ENCODE measurements at regions not wholly inside any gene's neighbourhood (a gene's known extent, or its start where the extent isn't known, plus 50 kb on each side); places are given as distances from the start of the nearest gene placed in this dataset.

DNA sequence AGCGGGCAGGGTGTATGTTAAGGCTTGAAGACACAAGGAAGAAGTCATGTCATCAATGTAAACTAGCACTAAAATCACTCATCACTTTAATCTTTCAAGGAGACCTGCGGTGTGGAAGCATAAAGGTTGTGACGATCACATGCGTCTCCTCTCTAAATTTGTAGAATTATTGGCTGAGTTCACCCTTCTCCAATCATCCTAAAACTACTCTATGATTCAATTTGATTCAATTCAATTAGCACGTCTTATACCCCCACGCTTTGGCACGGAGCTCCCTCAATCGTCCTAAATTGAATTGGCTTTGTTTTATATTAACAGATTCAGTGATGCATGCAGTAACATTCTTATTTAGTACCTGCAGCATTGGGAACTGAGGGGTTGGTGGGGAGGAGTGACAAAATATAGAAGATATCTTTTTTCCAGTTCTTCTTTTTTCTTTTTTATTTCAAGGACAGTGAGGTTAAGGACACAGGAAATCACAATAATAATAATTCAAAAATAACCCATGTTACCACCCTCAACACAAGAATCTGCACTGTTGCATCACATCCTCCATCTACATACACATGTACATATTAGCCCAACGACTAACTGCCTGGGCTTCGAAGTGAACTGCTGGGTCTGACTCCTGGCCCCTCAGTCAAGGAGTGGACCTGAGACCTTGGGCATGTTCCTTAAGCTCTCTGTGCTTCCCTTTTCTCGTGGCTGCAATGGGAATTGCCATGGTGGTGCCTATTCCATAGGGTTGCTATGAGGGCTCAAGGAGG lies 86.5 kb downstream of the LSM5 start:
- H3K36me3 ChIP-seq (ENCODE audit: control insufficient read depth, insufficient read depth, low read length) = no peaks in the 10 kb centered on the region
- H3K4me3 ChIP-seq (ENCODE audit: low read depth, low read length) = no peak overlapping the region
- ATAC-seq (ENCODE audit: low read depth in 2 of 2) (no peak), DNase-seq (no peak)
- no peaks in the 10 kb centered on the region for H3K36me3 Mint-ChIP-seq
- H3K27ac Mint-ChIP-seq = no peak overlapping the region
- no peaks in the 10 kb centered on the region for H3K4me1 Mint-ChIP-seq
- H3K27ac ChIP-seq (ENCODE audit: insufficient read depth, low read length, poor library complexity, severe bottlenecking) = no peak overlapping the region
- no peaks in the 10 kb centered on the region for H3K4me1 ChIP-seq (ENCODE audit: control insufficient read depth, insufficient read depth, low read length, poor library complexity, severe bottlenecking)
- H3K27me3 Mint-ChIP-seq = peaks cover 4% of the 10 kb centered on the region
- H3K9me3 Mint-ChIP-seq = peaks cover 0 to 2% (median 0%) of the 10 kb centered on the region in 7 donors
- no peak overlapping the region for H3K4me3 Mint-ChIP-seq
- H3K27me3 ChIP-seq (ENCODE audit: control insufficient read depth, insufficient read depth, low read length) = no peaks in the 10 kb centered on the region
- no peaks in the 10 kb centered on the region for H3K9me3 ChIP-seq (ENCODE audit: control insufficient read depth in 2 of 2, low read length in 2 of 2)

DNA sequence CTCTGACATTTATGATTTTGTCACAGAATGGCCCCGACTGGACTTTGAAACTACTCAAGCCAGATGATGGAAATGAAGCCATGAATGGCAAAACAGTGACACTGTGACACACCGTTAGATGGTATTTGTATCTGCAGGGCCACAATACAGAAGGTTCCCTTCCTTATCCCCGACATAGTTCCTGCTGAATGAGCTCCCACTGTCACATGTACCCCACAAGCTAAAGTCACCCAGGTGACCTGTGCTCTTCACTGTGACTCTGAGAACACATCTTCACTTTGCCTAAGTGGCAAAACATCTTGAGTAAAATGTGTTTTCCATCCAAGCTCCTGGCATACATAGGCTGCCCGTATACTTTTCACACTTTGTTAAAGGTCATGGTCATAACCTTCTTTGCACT lies 89.5 kb downstream of the LSM5 start:
- no peak for ATAC-seq (ENCODE audit: low read depth in 2 of 2)
- H3K27ac Mint-ChIP-seq = no peak overlapping the region
- no peaks in the 10 kb centered on the region for H3K36me3 ChIP-seq (ENCODE audit: control insufficient read depth, insufficient read depth, low read length)

DNA sequence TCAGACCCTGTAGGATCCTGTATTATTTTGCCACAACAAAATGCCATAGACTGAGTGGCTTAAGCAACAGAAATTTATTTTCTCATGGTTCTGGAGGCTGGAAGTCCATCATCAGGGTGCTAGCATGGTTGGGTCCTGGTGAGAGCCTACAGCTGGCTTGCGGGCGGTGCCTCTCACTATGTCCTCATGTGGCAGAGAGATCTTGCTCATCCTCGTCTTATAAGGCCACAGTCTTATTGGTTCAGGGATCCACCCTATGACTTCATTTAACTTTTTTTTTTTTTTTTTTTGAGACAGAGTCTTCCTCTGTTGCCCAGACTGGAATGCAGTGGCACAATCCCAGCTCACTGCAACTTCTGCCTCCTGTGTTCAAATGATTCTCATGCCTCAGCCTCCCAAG lies 90.9 kb downstream of the LSM5 start:
- Mint-ChIP-seq H3K36me3 (no peaks in the 10 kb centered on the region), H3K4me1 (no peaks in the 10 kb centered on the region), H3K4me3 (no peak overlapping the region), H3K27ac (no peak overlapping the region), H3K27me3 (peaks cover 8% of the 10 kb centered on the region), H3K9me3 (peaks cover 0 to 4% (median 0%) of the 10 kb centered on the region in 7 donors)
- no peak overlapping the region for H3K27ac ChIP-seq (ENCODE audit: insufficient read depth, low read length, poor library complexity, severe bottlenecking)
- H3K4me3 ChIP-seq (ENCODE audit: low read depth, low read length) = no peak overlapping the region
- H3K36me3 ChIP-seq (ENCODE audit: control insufficient read depth, insufficient read depth, low read length) = no peaks in the 10 kb centered on the region
- no peaks in the 10 kb centered on the region for H3K27me3 ChIP-seq (ENCODE audit: control insufficient read depth, insufficient read depth, low read length)
- H3K4me1 ChIP-seq (ENCODE audit: control insufficient read depth, insufficient read depth, low read length, poor library complexity, severe bottlenecking) = no peaks in the 10 kb centered on the region
- DNase-seq = no peak
- ATAC-seq (ENCODE audit: low read depth in 2 of 2) = no peak
- no peaks in the 10 kb centered on the region for H3K9me3 ChIP-seq (ENCODE audit: control insufficient read depth in 2 of 2, low read length in 2 of 2)

More for the DNA sequence above, 89.5 kb downstream of the LSM5 start:
- Histone ChIP-seq H3K9me3 (ENCODE audit: control insufficient read depth in 2 of 2, low read length in 2 of 2) (no peaks in the 10 kb centered on the region), H3K4me3 (ENCODE audit: low read depth, low read length) (no peak overlapping the region), H3K27me3 (ENCODE audit: control insufficient read depth, insufficient read depth, low read length) (no peaks in the 10 kb centered on the region), H3K4me1 (ENCODE audit: control insufficient read depth, insufficient read depth, low read length, poor library complexity, severe bottlenecking) (no peaks in the 10 kb centered on the region), H3K27ac (ENCODE audit: insufficient read depth, low read length, poor library complexity, severe bottlenecking) (no peak overlapping the region)
- Mint-ChIP-seq H3K9me3 (peaks cover 0 to 2% (median 0%) of the 10 kb centered on the region in 7 donors), H3K4me3 (no peak overlapping the region), H3K36me3 (no peaks in the 10 kb centered on the region), H3K4me1 (no peaks in the 10 kb centered on the region), H3K27me3 (peaks cover 4% of the 10 kb centered on the region)
- DNase-seq = no peak

DNA sequence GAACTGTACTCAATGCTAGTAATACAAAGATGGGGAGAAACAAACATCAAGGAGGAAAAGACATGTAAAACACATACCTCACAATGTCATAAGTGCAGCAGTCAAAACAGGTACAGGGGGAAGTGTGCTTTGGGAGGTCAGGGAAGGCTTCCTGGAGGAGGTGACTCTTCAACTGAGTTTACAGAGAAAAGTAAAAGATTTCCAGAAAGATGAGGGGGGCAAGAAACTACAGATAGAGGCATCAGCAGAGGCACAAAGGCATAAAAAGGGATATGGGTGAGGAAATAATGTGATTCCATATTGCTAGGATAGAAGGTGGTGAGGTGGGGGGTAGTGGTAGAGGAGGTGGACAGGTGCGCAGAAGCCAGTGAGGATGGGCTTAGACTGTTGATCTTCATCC lies 95.0 kb downstream of the LSM5 start:
- Mint-ChIP-seq H3K4me1 (no peaks in the 10 kb centered on the region), H3K27me3 (peaks cover 4% of the 10 kb centered on the region), H3K9me3 (peaks cover 0 to 7% (median 0%) of the 10 kb centered on the region in 7 donors), H3K36me3 (no peaks in the 10 kb centered on the region), H3K27ac (no peak overlapping the region), H3K4me3 (no peak overlapping the region)
- Histone ChIP-seq H3K27ac (ENCODE audit: insufficient read depth, low read length, poor library complexity, severe bottlenecking) (no peak overlapping the region), H3K27me3 (ENCODE audit: control insufficient read depth, insufficient read depth, low read length) (no peaks in the 10 kb centered on the region), H3K4me3 (ENCODE audit: low read depth, low read length) (no peak overlapping the region), H3K4me1 (ENCODE audit: control insufficient read depth, insufficient read depth, low read length, poor library complexity, severe bottlenecking) (no peaks in the 10 kb centered on the region), H3K9me3 (ENCODE audit: control insufficient read depth in 2 of 2, low read length in 2 of 2) (no peaks in the 10 kb centered on the region), H3K36me3 (ENCODE audit: control insufficient read depth, insufficient read depth, low read length) (no peaks in the 10 kb centered on the region)
- no peak for DNase-seq
- no peak for ATAC-seq (ENCODE audit: low read depth in 2 of 2)

DNA sequence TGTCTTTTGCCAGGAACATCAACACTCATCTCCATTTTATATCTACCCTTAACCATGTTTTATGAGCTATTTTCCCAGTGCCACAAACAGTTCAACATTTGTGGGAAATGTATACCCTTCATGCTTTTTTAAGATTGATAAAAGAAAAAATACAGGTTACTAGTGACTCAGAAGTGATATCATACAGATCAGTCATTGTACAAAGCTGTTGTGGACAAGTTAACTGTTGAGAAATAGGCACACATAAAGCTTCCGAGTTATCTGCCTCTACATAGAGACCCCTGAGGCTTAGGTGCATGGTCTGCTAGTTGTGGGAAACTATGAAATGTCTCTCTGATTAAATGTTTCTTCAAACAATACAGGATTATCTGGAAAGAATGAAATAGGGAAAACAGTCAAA lies 96.3 kb downstream of the LSM5 start:
- no peak overlapping the region for H3K4me3 Mint-ChIP-seq
- Histone ChIP-seq H3K36me3 (ENCODE audit: control insufficient read depth, insufficient read depth, low read length) (no peaks in the 10 kb centered on the region), H3K4me1 (ENCODE audit: control insufficient read depth, insufficient read depth, low read length, poor library complexity, severe bottlenecking) (no peaks in the 10 kb centered on the region), H3K9me3 (ENCODE audit: control insufficient read depth in 2 of 2, low read length in 2 of 2) (no peaks in the 10 kb centered on the region), H3K27ac (ENCODE audit: insufficient read depth, low read length, poor library complexity, severe bottlenecking) (no peak overlapping the region), H3K4me3 (ENCODE audit: low read depth, low read length) (no peak overlapping the region), H3K27me3 (ENCODE audit: control insufficient read depth, insufficient read depth, low read length) (no peaks in the 10 kb centered on the region)
- no peaks in the 10 kb centered on the region for H3K36me3 Mint-ChIP-seq
- no peak overlapping the region for H3K27ac Mint-ChIP-seq
- DNase-seq = no peak
- peaks cover 0 to 7% (median 0%) of the 10 kb centered on the region in 7 donors for H3K9me3 Mint-ChIP-seq
- ATAC-seq (ENCODE audit: low read depth in 2 of 2) = no peak
- peaks cover 4% of the 10 kb centered on the region for H3K27me3 Mint-ChIP-seq
- no peaks in the 10 kb centered on the region for H3K4me1 Mint-ChIP-seq

DNA sequence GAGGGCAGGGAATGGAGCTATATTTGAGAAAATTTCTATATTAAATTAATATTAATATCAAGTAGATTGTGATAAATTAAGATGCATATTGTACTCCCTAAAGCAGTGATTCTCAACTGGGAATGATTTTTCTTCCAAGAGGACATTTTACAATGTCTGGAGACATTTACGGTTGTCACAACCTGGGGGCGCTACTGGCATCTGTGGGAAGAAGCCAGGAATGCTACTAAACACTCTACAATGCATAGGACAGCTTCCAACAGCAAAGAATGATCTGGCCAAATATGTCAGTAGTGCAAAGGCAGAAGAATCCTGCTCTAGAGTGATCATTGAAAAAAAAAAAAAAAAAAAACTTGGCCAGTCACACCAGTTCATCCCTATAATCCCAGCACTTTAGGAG lies 100.0 kb downstream of the LSM5 start:
- H3K27ac Mint-ChIP-seq = no peak overlapping the region
- H3K9me3 Mint-ChIP-seq = peaks cover 0 to 7% (median 0%) of the 10 kb centered on the region in 7 donors
- H3K27me3 Mint-ChIP-seq = peaks cover 7% of the 10 kb centered on the region
- Histone ChIP-seq H3K4me1 (ENCODE audit: control insufficient read depth, insufficient read depth, low read length, poor library complexity, severe bottlenecking) (no peaks in the 10 kb centered on the region), H3K36me3 (ENCODE audit: control insufficient read depth, insufficient read depth, low read length) (no peaks in the 10 kb centered on the region), H3K9me3 (ENCODE audit: control insufficient read depth in 2 of 2, low read length in 2 of 2) (no peaks in the 10 kb centered on the region), H3K27me3 (ENCODE audit: control insufficient read depth, insufficient read depth, low read length) (no peaks in the 10 kb centered on the region), H3K27ac (ENCODE audit: insufficient read depth, low read length, poor library complexity, severe bottlenecking) (no peak overlapping the region), H3K4me3 (ENCODE audit: low read depth, low read length) (no peak overlapping the region)
- H3K4me3 Mint-ChIP-seq = no peak overlapping the region
- DNase-seq (no peak), ATAC-seq (ENCODE audit: low read depth in 2 of 2) (no peak)
- H3K36me3 Mint-ChIP-seq = no peaks in the 10 kb centered on the region
- H3K4me1 Mint-ChIP-seq = no peaks in the 10 kb centered on the region

DNA sequence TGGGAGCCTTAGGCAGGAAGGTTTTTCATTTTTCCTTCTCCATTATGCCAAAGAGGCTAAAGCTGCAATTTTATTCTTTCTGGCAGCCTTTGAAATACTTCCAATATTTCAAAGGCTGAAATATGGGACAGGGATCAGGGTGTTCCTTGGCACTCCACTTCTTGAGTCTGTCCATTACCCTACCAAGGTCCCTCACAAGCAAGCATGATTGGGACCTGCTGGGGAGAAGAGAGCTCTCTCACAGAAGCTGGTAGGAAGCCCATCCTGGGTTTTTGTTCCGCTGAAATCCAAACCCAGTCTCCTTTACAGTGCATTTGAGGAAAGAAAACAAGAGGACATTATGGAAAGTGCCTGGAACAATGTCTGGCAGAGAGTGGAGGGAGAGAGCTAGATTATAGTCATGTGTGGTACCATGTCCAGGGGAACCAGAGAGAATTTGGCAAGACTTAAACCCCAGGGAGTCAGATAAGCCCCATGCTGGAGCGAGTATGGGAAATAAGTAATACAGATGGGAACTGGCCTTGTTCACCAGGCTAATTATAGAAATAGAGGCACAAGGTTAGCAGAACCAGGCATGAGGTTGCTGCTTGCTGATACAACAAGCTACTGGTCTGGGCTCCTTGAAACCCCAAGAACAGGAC lies 104.7 kb downstream of the LSM5 start:
- no peaks in the 10 kb centered on the region for H3K4me1 ChIP-seq (ENCODE audit: control insufficient read depth, insufficient read depth, low read length, poor library complexity, severe bottlenecking)
- Mint-ChIP-seq H3K4me1 (no peaks in the 10 kb centered on the region), H3K9me3 (peaks cover 0 to 3% (median 0%) of the 10 kb centered on the region in 7 donors), H3K36me3 (no peaks in the 10 kb centered on the region), H3K4me3 (no peak overlapping the region), H3K27me3 (peaks cover 14% of the 10 kb centered on the region), H3K27ac (no peak overlapping the region)
- H3K27me3 ChIP-seq (ENCODE audit: control insufficient read depth, insufficient read depth, low read length) = no peaks in the 10 kb centered on the region
- no peaks in the 10 kb centered on the region for H3K36me3 ChIP-seq (ENCODE audit: control insufficient read depth, insufficient read depth, low read length)
- ATAC-seq (ENCODE audit: low read depth in 2 of 2) (no peak), DNase-seq (no peak)
- H3K27ac ChIP-seq (ENCODE audit: insufficient read depth, low read length, poor library complexity, severe bottlenecking) = no peak overlapping the region
- H3K9me3 ChIP-seq (ENCODE audit: control insufficient read depth in 2 of 2, low read length in 2 of 2) = no peaks in the 10 kb centered on the region
- no peak overlapping the region for H3K4me3 ChIP-seq (ENCODE audit: low read depth, low read length)
